HCT116 (cell line): ENCODE measurements at regions not wholly inside any gene's neighbourhood (a gene's known extent, or its start where the extent isn't known, plus 50 kb on each side); places are given as distances from the start of the nearest gene placed in this dataset.

Experiments
- EZH2 ChIP-seq: fragments of 200-600 bp; sonication (generic); IDR thresholded peaks from 2 replicates; pipeline ENCODE4 v1.6.1; 2017; ENCODE audit warnings: antibody characterized with exemption, mixed run types
- SIN3A ChIP-seq: IDR thresholded peaks from 2 replicates; pipeline ENCODE4 v1.6.1; 2012; ENCODE audit warnings: low read depth
- SP1 ChIP-seq: IDR thresholded peaks from 2 replicates; pipeline ENCODE4 v1.6.1; 2012; ENCODE audit warnings: low read depth

- TF ChIP-seq SIN3A (no peak), SP1 (no peak), EZH2 (no peak)
These were observed 174.1 kb downstream of the MN1 start for GRCh38 chr22:27627444-27627833.
